A673 (cell line): ENCODE measurements at regions not wholly inside any gene's neighbourhood (a gene's known extent, or its start where the extent isn't known, plus 50 kb on each side); places are given as distances from the start of the nearest gene placed in this dataset.
"Not testable (repeated sequence)": the region's sequence is repeated elsewhere in the genome, so short reads cannot be mapped to it uniquely, and the experiment has no call there.

Experiments
- BruUV-seq: library from RNA; stranded (reverse); fragments of 400-500 nt; replicated peaks from 2 replicates; lab custom pipeline; 2021; lab: Mats Ljungman, UMichigan
- CTCF ChIA-PET: fragments of 300-600 bp; sonication (Branson Sonifier 250); formaldehyde crosslinking; loops from one replicate; lab custom pipeline; 2022; ENCODE audit warnings: antibody characterized with exemption; lab: Charles Lee
- POLR2A ChIA-PET: fragments of 300-600 bp; sonication (Branson Sonifier 250); formaldehyde crosslinking; loops from one replicate; lab custom pipeline; 2022; ENCODE audit warnings: antibody characterized with exemption; ENCODE audit not compliant: low non-redundant PET; lab: Charles Lee
- DNase-seq: peaks from one replicate; pipeline ENCODE4 v3.0.0-alpha.2; 2015; ENCODE audit warnings: low spot score
- H3K27ac ChIP-seq: fragments of 200-600 bp; sonication (generic); 2 replicates; pipeline ENCODE4 v1.5.1; 2016; ENCODE audit warnings: mixed run types, low read depth, mild to moderate bottlenecking, mixed read lengths, antibody characterized with exemption, low read length; ENCODE audit not compliant: poor library complexity, severe bottlenecking
- H3K27me3 ChIP-seq: fragments of 200-600 bp; sonication (generic); replicated peaks from 2 replicates; pipeline ENCODE4 v1.6.1; 2017; ENCODE audit warnings: mixed run types, low read depth, mild to moderate bottlenecking, mixed read lengths, antibody characterized with exemption, low read length; ENCODE audit not compliant: insufficient read depth, poor library complexity
- H3K36me3 ChIP-seq: fragments of 200-600 bp; sonication (generic); 2 replicates; pipeline ENCODE4 v1.6.1; 2016; ENCODE audit warnings: mixed run types, mild to moderate bottlenecking, mixed read lengths, antibody characterized with exemption, low read length; ENCODE audit not compliant: insufficient read depth, poor library complexity, severe bottlenecking
- H3K4me1 ChIP-seq: fragments of 200-600 bp; sonication (generic); 2 replicates; pipeline ENCODE4 v1.6.1; 2017; ENCODE audit warnings: mixed run types, mild to moderate bottlenecking, mixed read lengths, antibody characterized with exemption, low read length; ENCODE audit not compliant: insufficient read depth, poor library complexity, severe bottlenecking
- H3K4me3 ChIP-seq: fragments of 200-600 bp; sonication (generic); 2 replicates; pipeline ENCODE4 v1.5.1; 2016; ENCODE audit warnings: low read depth, mixed run types, mild to moderate bottlenecking, mixed read lengths, low read length; ENCODE audit not compliant: poor library complexity, severe bottlenecking
- H3K9me3 ChIP-seq: fragments of 200-600 bp; sonication (generic); 2 replicates; pipeline ENCODE4 v1.6.1; 2016; ENCODE audit warnings: mixed run types, low read depth, mild to moderate bottlenecking, mixed read lengths, antibody characterized with exemption, low read length; ENCODE audit not compliant: poor library complexity, severe bottlenecking
- CTCF ChIP-seq: fragments of 300-800, 200-600 bp; sonication (generic); conservative IDR thresholded peaks from 2 replicates; pipeline ENCODE4 v1.5.1; 2017; ENCODE audit warnings: low read depth, mild to moderate bottlenecking, antibody characterized with exemption, low read length, moderate library complexity, mixed read lengths
- EZH2 ChIP-seq: fragments of 200-600 bp; sonication (generic); IDR thresholded peaks from 2 replicates; pipeline ENCODE4 v1.6.1; 2017; ENCODE audit warnings: borderline replicate concordance, low read depth, mild to moderate bottlenecking, mixed read lengths, antibody characterized with exemption, low read length; ENCODE audit not compliant: poor library complexity, severe bottlenecking
- intact Hi-C: fragments of 100-400 bp; cut with micrococcal nuclease; formaldehyde crosslinking; loops from one replicate; pipeline ENCODE4 v1.10.0; 2022; ENCODE audit not compliant: unreplicated experiment

- Histone ChIP-seq H3K4me1 (no peaks in the 10 kb centered on the region), H3K27me3 (peaks cover 3% of the 10 kb centered on the region), H3K27ac (no peak overlapping the region), H3K4me3 (no peak overlapping the region), H3K36me3 (no peaks in the 10 kb centered on the region), H3K9me3 (peaks cover 24% of the 10 kb centered on the region)
- intact Hi-C loops, result no loop called here
- POLR2A ChIA-PET, result no interaction called here
- BruUV-seq, result no TSS peak
- no peak for DNase-seq
- CTCF ChIA-PET, result no interaction called here
- TF ChIP-seq EZH2 (no peak), CTCF (no peak)
These were observed 63.2 kb upstream of the RPL38 start for GRCh38 chr17:74140282-74140681.

DNA sequence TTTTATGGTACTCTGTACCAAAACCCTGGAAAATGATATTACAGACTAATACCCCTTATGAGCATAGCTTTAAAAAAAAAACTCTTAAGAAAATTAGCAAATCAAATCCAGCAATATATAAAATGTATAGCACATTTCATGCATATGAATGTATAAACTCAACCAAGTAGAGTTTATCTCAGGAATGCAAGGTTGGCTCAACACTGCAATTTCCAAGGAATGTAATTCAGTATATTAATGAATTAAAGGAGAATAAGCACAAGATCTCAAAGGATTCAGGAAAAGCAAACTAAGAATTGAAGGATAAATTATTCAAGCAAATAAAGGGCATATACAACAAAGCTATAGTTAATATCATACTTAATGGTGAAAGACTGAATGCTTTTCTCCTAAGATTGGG lies 61.9 kb upstream of the RPL38 start:
- DNase-seq, result no peak
- intact Hi-C loops, result no loop called here
- Histone ChIP-seq H3K4me3 (no peak overlapping the region), H3K27ac (no peak overlapping the region), H3K36me3 (no peaks in the 10 kb centered on the region), H3K4me1 (no peaks in the 10 kb centered on the region), H3K9me3 (peaks cover 24% of the 10 kb centered on the region), H3K27me3 (peaks cover 3% of the 10 kb centered on the region)
- no TSS peak for BruUV-seq
- TF ChIP-seq CTCF, result no peak
- TF ChIP-seq EZH2, result no peak
- ChIA-PET POLR2A (no interaction called here), CTCF (interaction anchor here (0.6 to 0.7 kb wide), 3 partner anchors 14 to 739 kb away, joined by 3 to 4 read pairs (median 3); no protein-coding TSS in a partner anchor)

DNA sequence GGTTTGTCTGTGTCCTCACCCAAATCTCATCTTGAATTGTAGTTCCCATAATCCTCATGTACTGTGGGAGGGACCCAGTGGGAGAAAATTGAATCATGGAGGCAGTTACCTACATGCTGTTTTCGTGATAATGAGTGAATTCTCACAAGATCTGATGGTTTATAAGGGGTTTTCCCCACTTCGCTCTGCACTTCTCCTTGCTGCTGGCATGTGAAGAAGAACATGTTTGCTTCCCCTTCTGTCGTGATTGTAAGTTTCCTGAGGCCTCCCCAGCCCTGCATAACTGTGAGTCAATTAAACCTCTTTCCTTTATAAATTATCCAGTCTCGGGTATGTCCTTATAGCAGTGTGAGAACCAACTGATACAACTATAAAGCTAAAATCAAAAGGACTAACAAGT lies 60.2 kb upstream of the RPL38 start:
- DNase-seq, H3K27ac ChIP-seq, CTCF ChIA-PET, H3K4me3 ChIP-seq, intact Hi-C loops, H3K36me3 ChIP-seq, H3K4me1 ChIP-seq, BruUV-seq, H3K27me3 ChIP-seq, POLR2A ChIA-PET: not testable (repeated sequence)
- H3K9me3 ChIP-seq, result peaks cover 24% of the 10 kb centered on the region

DNA sequence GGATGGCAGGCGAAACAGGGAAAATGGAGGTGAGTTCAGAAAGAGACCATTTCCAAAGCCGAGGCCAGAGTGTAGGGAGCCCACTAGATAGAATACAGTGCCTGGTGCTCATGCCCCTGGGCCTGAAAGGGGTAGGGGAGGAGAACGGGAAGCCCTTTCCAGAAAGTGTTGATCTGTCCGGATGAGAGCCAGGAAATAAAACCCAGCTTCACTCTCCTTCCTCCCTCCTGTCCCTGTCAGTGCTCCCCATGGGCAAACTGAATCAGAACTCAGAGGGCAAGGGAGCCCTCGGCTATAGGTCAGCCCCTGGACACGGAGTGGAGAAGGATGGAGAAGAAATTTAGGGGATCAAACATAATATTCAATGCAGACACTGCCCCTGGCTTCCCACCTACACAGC lies 57.7 kb upstream of the RPL38 start:
- POLR2A ChIA-PET, result no interaction called here
- Histone ChIP-seq H3K27me3 (no peaks in the 10 kb centered on the region), H3K4me3 (no peak overlapping the region), H3K27ac (no peak overlapping the region), H3K4me1 (no peaks in the 10 kb centered on the region), H3K36me3 (no peaks in the 10 kb centered on the region), H3K9me3 (peaks cover 24% of the 10 kb centered on the region)
- CTCF ChIA-PET, result no interaction called here
- DNase-seq, result no peak
- intact Hi-C loops, result no loop called here
- TF ChIP-seq CTCF (no peak), EZH2 (no peak)
- no TSS peak for BruUV-seq
